HepG2 (cell line): ENCODE measurements at regions not wholly inside any gene's neighbourhood (a gene's known extent, or its start where the extent isn't known, plus 50 kb on each side); places are given as distances from the start of the nearest gene placed in this dataset.

ENCODE experiments used
- ATAC-seq: fragments of 200-7000 bp; cut with Tn5 transposase; 3 replicates; pipeline ENCODE4 v1.9.1; 2020; ENCODE audit warnings: mild to moderate bottlenecking, moderate library complexity
- BruUV-seq: library from RNA; stranded (reverse); fragments of 400-500 nt; replicated peaks from 2 replicates; lab custom pipeline; 2021; lab: Mats Ljungman, UMichigan
- CTCF ChIA-PET: fragments of 300-600 bp; formaldehyde crosslinking; extraction: SDS; loops from one replicate; lab custom pipeline; 2021; ENCODE audit warnings: low total read pairs, inconsistent platforms, low intra/inter-chr PET ratio; lab: Yijun Ruan, JAX
- POLR2A ChIA-PET: fragments of 350-600 bp; sonication (Branson Sonifier 250); formaldehyde crosslinking; loops from one replicate; lab custom pipeline; 2020; ENCODE audit warnings: antibody characterized with exemption, inconsistent platforms; lab: Yijun Ruan, JAX
- DNase-seq: peaks from one replicate; pipeline ENCODE4 v3.0.0-alpha.2; 2015; ENCODE audit warnings: low spot score
- FAIRE-seq: peaks from 3 replicates; lab custom pipeline; 2011; peaks lifted over from hg19 to GRCh38; lab: Jason Lieb, UNC
- H2AFZ ChIP-seq: one replicate; pipeline ENCODE4 v1.6.1; 2011; ENCODE audit warnings: low read length, inconsistent platforms
- H3K27ac ChIP-seq: fragments of 300-600 bp; 3 replicates; pipeline ENCODE4 v1.8.0; 2011; ENCODE audit warnings: mixed run types, mild to moderate bottlenecking, mixed read lengths, low read length, inconsistent platforms; ENCODE audit not compliant: insufficient read depth; ENCODE audit errors: extremely low read length
- H3K27me3 ChIP-seq, 2 experiments: fragments of 200-600 bp in 1 of 2; 2 replicates in 1 of 2; 3 replicates in 1 of 2; pipeline versions ENCODE4 v1.6.0 to v1.8.0; 2011; ENCODE audit warnings: low read length in 2 of 2, mild to moderate bottlenecking in 2 of 2, moderate library complexity in 2 of 2, inconsistent platforms in 1 of 2; ENCODE audit not compliant: insufficient read depth in 2 of 2, control insufficient read depth in 1 of 2
- H3K36me3 ChIP-seq, 2 experiments: fragments of 200-600 bp in 1 of 2; replicated peaks in 1 of 2; 2 replicates in 1 of 2; 3 replicates in 1 of 2; pipeline versions ENCODE4 v1.5.1 to v1.8.0; 2011; ENCODE audit warnings: low read length in 2 of 2, inconsistent platforms in 1 of 2; ENCODE audit not compliant: insufficient read depth in 2 of 2, control insufficient read depth in 1 of 2
- H3K4me1 ChIP-seq: 2 replicates; pipeline ENCODE4 v1.5.1; 2012; ENCODE audit warnings: low read length, inconsistent platforms; ENCODE audit not compliant: insufficient read depth
- H3K4me2 ChIP-seq: 2 replicates; pipeline ENCODE4 v1.6.0; 2011; ENCODE audit warnings: low read depth, low read length, inconsistent platforms
- H3K4me3 ChIP-seq, 3 experiments: fragments of 200-600 bp in 1 of 3; sonication (generic), shearing (Covaris generic) in 1 of 3; replicated peaks in 1 of 3; 2 replicates each; pipeline ENCODE4 v1.5.1; 2011 to 2016; ENCODE audit warnings: low read length in 3 of 3, inconsistent platforms in 2 of 3, low read depth in 2 of 3, mild to moderate bottlenecking in 2 of 3, control low read depth in 1 of 3, mixed read lengths in 1 of 3; ENCODE audit not compliant: insufficient read depth in 1 of 3
- H3K79me2 ChIP-seq: one replicate; pipeline ENCODE4 v1.6.1; 2011; ENCODE audit warnings: low read length, inconsistent platforms; ENCODE audit not compliant: insufficient read depth
- H3K9ac ChIP-seq: 2 replicates; pipeline ENCODE4 v1.6.0; 2011; ENCODE audit warnings: mild to moderate bottlenecking, low read depth, low read length, inconsistent platforms; ENCODE audit not compliant: insufficient read depth
- H3K9me3 ChIP-seq: 2 replicates; pipeline ENCODE4 v1.5.1; 2012; ENCODE audit warnings: mild to moderate bottlenecking, low read length
- H4K20me1 ChIP-seq: 2 replicates; pipeline ENCODE4 v1.6.0; 2011; ENCODE audit warnings: inconsistent platforms, mild to moderate bottlenecking, low read length, moderate library complexity; ENCODE audit not compliant: insufficient read depth
- KDM1A ChIP-seq: IDR thresholded peaks from 2 replicates; pipeline ENCODE4 v1.6.1; 2016; ENCODE audit warnings: missing compliant biosample characterization
- KLF15 ChIP-seq: sonication (generic); formaldehyde crosslinking; IDR thresholded peaks from 2 replicates; pipeline ENCODE4 v1.8.1; 2023; ENCODE audit warnings: borderline replicate concordance, mild to moderate bottlenecking, inconsistent platforms, missing genetic modification reagents, mixed read lengths
- NFKBIZ ChIP-seq: IDR thresholded peaks from 2 replicates; pipeline ENCODE4 v1.6.1; 2018; ENCODE audit warnings: missing genetic modification reagents, missing compliant biosample characterization
- POLR2AphosphoS2 ChIP-seq: IDR thresholded peaks from 2 replicates; pipeline ENCODE4 v1.6.1; 2011; ENCODE audit warnings: low read depth, low read length, improper control_type of control experiment
- RNF2 ChIP-seq: fragments of 450-650 bp; conservative IDR thresholded peaks from 2 replicates; pipeline ENCODE4 v1.6.1; 2016; ENCODE audit warnings: low read depth
- SALL2 ChIP-seq: sonication (generic); formaldehyde crosslinking; IDR thresholded peaks from 2 replicates; pipeline ENCODE4 v1.8.1; 2023; ENCODE audit warnings: mild to moderate bottlenecking, missing genetic modification reagents, inconsistent platforms
- ZNF24 ChIP-seq: fragments of 450-650 bp; IDR thresholded peaks from 2 replicates; pipeline ENCODE4 v1.6.1; 2017; ENCODE audit warnings: antibody characterized with exemption, mild to moderate bottlenecking
- ZNF878 ChIP-seq: sonication (generic); formaldehyde crosslinking; IDR thresholded peaks from 2 replicates; pipeline ENCODE4 v1.8.1; 2023; ENCODE audit warnings: mild to moderate bottlenecking, missing genetic modification reagents, moderate library complexity
- WGBS: methylation state at CpG from one replicate; pipeline ENCODE4 v1.1.6; 2017; ENCODE audit warnings: low lambda C conversion rate; 5-methylcytosine and 5-hydroxymethylcytosine counted together
- in situ Hi-C: cut with HindIII; loops from 2 replicates; pipeline ENCODE4 v1.10.0; 2017; ENCODE audit warnings: low pct_unique_long_range_greater_than_20kb; ENCODE audit not compliant: extremely low pct_ligation_motif_present
- intact Hi-C: fragments of 100-400 bp; cut with micrococcal nuclease; formaldehyde crosslinking; loops from one replicate; pipeline ENCODE4 v1.10.0; 2022; ENCODE audit not compliant: unreplicated experiment
- TF ChIP-seq, protein P1 (sequence below): sonication (generic); formaldehyde crosslinking; IDR thresholded peaks from 2 replicates; pipeline ENCODE4 v1.9.0; 2021; ENCODE audit warnings: mild to moderate bottlenecking, missing genetic modification reagents
- TF ChIP-seq, protein P2 (sequence below): sonication (generic); formaldehyde crosslinking; IDR thresholded peaks from 2 replicates; pipeline ENCODE4 v1.4.0; 2020; ENCODE audit warnings: missing genetic modification reagents
- TF ChIP-seq, protein P3 (sequence below): IDR thresholded peaks from 2 replicates; pipeline ENCODE4 v1.6.1; 2018; ENCODE audit warnings: missing genetic modification reagents

DNA sequence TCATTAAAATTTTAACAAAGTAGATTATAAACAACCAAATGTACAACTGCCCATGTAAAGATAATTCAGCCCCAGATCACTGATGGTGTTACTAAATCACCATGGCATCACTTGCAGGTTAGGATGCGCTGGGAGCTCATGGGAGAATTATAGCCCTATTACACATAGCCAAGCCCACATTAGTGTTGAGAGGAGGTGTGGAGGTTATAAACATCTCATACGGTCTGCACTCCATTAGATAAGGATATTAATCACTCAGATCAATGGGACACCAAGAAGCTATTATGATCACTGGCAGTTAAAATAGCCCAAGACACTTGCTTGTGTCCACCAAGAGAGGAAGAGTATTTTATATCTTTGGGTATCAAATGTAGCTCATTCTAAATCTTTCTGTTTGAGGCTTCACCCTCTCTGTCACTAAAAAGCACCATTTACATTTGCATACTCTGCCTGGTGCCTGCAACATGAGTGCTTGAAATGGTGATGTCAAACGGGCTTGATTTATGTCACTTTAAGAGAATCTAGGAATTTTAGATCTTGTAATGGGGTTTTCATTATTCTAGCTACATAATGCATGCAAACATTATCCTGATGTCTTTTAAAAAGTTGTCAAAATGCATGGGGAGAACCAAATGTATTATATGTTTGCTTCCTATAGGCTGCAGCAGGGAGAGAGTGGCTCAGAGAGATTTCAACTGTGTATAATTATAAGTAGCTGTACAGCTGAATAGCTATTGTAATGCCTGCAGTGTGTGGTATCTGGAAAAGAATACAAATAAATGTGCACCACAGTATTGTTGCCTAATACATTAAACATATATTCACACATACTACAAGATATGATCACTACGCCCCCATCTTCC is 654.1 kb upstream of the MARCKS start:
- Histone ChIP-seq H3K27ac (no peak overlapping the region), H3K9ac (no peak overlapping the region), H3K4me2 (no peak overlapping the region), H3K27me3 (no peaks in the 10 kb centered on the region), H2AFZ (no peak overlapping the region), H3K79me2 (no peaks in the 10 kb centered on the region), H3K4me3 (no peak overlapping the region), H3K9me3 (no peaks in the 10 kb centered on the region), H3K4me1 (no peaks in the 10 kb centered on the region), H3K36me3 (no peaks in the 10 kb centered on the region), H4K20me1 (no peaks in the 10 kb centered on the region)
- FAIRE-seq (no peak), ATAC-seq (no peak), DNase-seq (no peak)
- POLR2A ChIA-PET: no interaction called here
- TF ChIP-seq POLR2AphosphoS2: no peak
- TF ChIP-seq, protein P1, sequence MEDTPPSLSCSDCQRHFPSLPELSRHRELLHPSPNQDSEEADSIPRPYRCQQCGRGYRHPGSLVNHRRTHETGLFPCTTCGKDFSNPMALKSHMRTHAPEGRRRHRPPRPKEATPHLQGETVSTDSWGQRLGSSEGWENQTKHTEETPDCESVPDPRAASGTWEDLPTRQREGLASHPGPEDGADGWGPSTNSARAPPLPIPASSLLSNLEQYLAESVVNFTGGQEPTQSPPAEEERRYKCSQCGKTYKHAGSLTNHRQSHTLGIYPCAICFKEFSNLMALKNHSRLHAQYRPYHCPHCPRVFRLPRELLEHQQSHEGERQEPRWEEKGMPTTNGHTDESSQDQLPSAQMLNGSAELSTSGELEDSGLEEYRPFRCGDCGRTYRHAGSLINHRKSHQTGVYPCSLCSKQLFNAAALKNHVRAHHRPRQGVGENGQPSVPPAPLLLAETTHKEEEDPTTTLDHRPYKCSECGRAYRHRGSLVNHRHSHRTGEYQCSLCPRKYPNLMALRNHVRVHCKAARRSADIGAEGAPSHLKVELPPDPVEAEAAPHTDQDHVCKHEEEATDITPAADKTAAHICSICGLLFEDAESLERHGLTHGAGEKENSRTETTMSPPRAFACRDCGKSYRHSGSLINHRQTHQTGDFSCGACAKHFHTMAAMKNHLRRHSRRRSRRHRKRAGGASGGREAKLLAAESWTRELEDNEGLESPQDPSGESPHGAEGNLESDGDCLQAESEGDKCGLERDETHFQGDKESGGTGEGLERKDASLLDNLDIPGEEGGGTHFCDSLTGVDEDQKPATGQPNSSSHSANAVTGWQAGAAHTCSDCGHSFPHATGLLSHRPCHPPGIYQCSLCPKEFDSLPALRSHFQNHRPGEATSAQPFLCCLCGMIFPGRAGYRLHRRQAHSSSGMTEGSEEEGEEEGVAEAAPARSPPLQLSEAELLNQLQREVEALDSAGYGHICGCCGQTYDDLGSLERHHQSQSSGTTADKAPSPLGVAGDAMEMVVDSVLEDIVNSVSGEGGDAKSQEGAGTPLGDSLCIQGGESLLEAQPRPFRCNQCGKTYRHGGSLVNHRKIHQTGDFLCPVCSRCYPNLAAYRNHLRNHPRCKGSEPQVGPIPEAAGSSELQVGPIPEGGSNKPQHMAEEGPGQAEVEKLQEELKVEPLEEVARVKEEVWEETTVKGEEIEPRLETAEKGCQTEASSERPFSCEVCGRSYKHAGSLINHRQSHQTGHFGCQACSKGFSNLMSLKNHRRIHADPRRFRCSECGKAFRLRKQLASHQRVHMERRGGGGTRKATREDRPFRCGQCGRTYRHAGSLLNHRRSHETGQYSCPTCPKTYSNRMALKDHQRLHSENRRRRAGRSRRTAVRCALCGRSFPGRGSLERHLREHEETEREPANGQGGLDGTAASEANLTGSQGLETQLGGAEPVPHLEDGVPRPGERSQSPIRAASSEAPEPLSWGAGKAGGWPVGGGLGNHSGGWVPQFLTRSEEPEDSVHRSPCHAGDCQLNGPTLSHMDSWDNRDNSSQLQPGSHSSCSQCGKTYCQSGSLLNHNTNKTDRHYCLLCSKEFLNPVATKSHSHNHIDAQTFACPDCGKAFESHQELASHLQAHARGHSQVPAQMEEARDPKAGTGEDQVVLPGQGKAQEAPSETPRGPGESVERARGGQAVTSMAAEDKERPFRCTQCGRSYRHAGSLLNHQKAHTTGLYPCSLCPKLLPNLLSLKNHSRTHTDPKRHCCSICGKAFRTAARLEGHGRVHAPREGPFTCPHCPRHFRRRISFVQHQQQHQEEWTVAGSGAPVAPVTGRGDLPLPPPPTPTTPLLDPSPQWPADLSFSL (CRISPR knock-in tag): no peak
- no peak for TF ChIP-seq RNF2
- no peak for TF ChIP-seq ZNF878 (CRISPR knock-in tag)
- TF ChIP-seq KLF15 (CRISPR knock-in tag): no peak
- TF ChIP-seq NFKBIZ (CRISPR knock-in tag): no peak
- no peak for TF ChIP-seq ZNF24
- TF ChIP-seq KDM1A (CRISPR knock-in tag): no peak
- TF ChIP-seq, protein P2, sequence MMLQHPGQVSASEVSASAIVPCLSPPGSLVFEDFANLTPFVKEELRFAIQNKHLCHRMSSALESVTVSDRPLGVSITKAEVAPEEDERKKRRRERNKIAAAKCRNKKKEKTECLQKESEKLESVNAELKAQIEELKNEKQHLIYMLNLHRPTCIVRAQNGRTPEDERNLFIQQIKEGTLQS (CRISPR knock-in tag): no peak
- no peak for TF ChIP-seq SALL2 (CRISPR knock-in tag)
- TF ChIP-seq, protein P3, sequence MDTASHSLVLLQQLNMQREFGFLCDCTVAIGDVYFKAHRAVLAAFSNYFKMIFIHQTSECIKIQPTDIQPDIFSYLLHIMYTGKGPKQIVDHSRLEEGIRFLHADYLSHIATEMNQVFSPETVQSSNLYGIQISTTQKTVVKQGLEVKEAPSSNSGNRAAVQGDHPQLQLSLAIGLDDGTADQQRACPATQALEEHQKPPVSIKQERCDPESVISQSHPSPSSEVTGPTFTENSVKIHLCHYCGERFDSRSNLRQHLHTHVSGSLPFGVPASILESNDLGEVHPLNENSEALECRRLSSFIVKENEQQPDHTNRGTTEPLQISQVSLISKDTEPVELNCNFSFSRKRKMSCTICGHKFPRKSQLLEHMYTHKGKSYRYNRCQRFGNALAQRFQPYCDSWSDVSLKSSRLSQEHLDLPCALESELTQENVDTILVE (CRISPR knock-in tag): no peak
- CTCF ChIA-PET: no interaction called here
- intact Hi-C loops (no loop called here), in situ Hi-C loops (no loop called here)
- WGBS: 23% methylated on average over 4 of the region's 4 CpGs
- BruUV-seq: no TSS peak
